Liver (tissue), 8 donors: ENCODE measurements at regions not wholly inside any gene's neighbourhood (a gene's known extent, or its start where the extent isn't known, plus 50 kb on each side); places are given as distances from the start of the nearest gene placed in this dataset.

Source experiments
- DNase-seq: peaks from one replicate; pipeline ENCODE4 v3.0.0-alpha.2; 2017; ENCODE audit warnings: low spot score
- H3K27ac ChIP-seq, 2 donors: one replicate each; pipeline ENCODE4 v1.7.0; 2013; ENCODE audit warnings: inconsistent platforms in 2 of 2, low read length in 2 of 2, control low read depth in 1 of 2, low read depth in 1 of 2, mild to moderate bottlenecking in 1 of 2
- H3K27me3 ChIP-seq, 4 donors: one replicate each; pipeline versions ENCODE4 v1.6.1 to v1.7.0; 2013; ENCODE audit warnings: low read length in 3 of 4, inconsistent platforms in 1 of 4, mild to moderate bottlenecking in 1 of 4, moderate library complexity in 1 of 4; ENCODE audit not compliant: control insufficient read depth in 4 of 4, insufficient read depth in 4 of 4
- H3K36me3 ChIP-seq, 4 donors: one replicate each; pipeline versions ENCODE4 v1.6.1 to v1.7.0; 2013; ENCODE audit warnings: low read length in 3 of 4, mild to moderate bottlenecking in 3 of 4, low read depth in 1 of 4, moderate library complexity in 1 of 4; ENCODE audit not compliant: control insufficient read depth in 4 of 4, insufficient read depth in 3 of 4
- H3K4me1 ChIP-seq, 4 donors: one replicate each; pipeline versions ENCODE4 v1.6.1 to v1.7.0; 2013; ENCODE audit warnings: low read length in 3 of 4, mild to moderate bottlenecking in 3 of 4, moderate library complexity in 1 of 4; ENCODE audit not compliant: control insufficient read depth in 4 of 4, insufficient read depth in 4 of 4
- H3K4me3 ChIP-seq, 3 donors: one replicate each; pipeline versions ENCODE4 v1.6.1 to v1.7.0; 2013; ENCODE audit warnings: low read length in 3 of 3, control low read depth in 1 of 3, low read depth in 1 of 3, mild to moderate bottlenecking in 1 of 3
- H3K9ac ChIP-seq, 2 donors: one replicate each; pipeline ENCODE4 v1.7.0; 2013; ENCODE audit warnings: low read length in 2 of 2, mild to moderate bottlenecking in 2 of 2, moderate library complexity in 2 of 2, control low read depth in 1 of 2, low read depth in 1 of 2
- H3K9me3 ChIP-seq, 4 donors: one replicate each; pipeline versions ENCODE4 v1.6.1 to v1.7.0; 2013; ENCODE audit warnings: low read length in 3 of 4; ENCODE audit not compliant: control insufficient read depth in 4 of 4
- EGR1 ChIP-seq, 2 donors: IDR thresholded peaks; 2 replicates each; pipeline ENCODE4 v1.6.1; 2016 to 2018; ENCODE audit warnings: antibody characterized with exemption in 2 of 2, low read depth in 2 of 2
- FOXA1 ChIP-seq: IDR thresholded peaks from 2 replicates; pipeline ENCODE4 v1.6.1; 2016; ENCODE audit warnings: antibody characterized with exemption
- GABPA ChIP-seq, 2 donors: IDR thresholded peaks in 1 of 2; conservative IDR thresholded peaks in 1 of 2; 2 replicates each; pipeline ENCODE4 v1.6.1; 2016; ENCODE audit warnings: antibody characterized with exemption in 2 of 2, mild to moderate bottlenecking in 1 of 2, moderate library complexity in 1 of 2
- HNF4A ChIP-seq, 2 donors: conservative IDR thresholded peaks; 2 replicates each; pipeline ENCODE4 v1.6.1; 2016; ENCODE audit warnings: antibody characterized with exemption in 2 of 2, mild to moderate bottlenecking in 2 of 2
- HNF4G ChIP-seq: IDR thresholded peaks from 2 replicates; pipeline ENCODE4 v1.6.1; 2016; ENCODE audit warnings: antibody characterized with exemption
- JUND ChIP-seq, 2 donors: IDR thresholded peaks; 2 replicates each; pipeline ENCODE4 v1.6.1; 2016; ENCODE audit warnings: antibody characterized with exemption in 2 of 2
- NR2F2 ChIP-seq: IDR thresholded peaks from 2 replicates; pipeline ENCODE4 v1.6.1; 2016; ENCODE audit warnings: antibody characterized with exemption
- RAD21 ChIP-seq, 2 donors: IDR thresholded peaks; 2 replicates each; pipeline ENCODE4 v1.6.1; 2016; ENCODE audit warnings: antibody characterized with exemption in 2 of 2, mild to moderate bottlenecking in 2 of 2
- RXRA ChIP-seq, 2 donors: IDR thresholded peaks; 2 replicates each; pipeline ENCODE4 v1.6.1; 2017 to 2018; ENCODE audit warnings: antibody characterized with exemption in 2 of 2, mild to moderate bottlenecking in 1 of 2
- SP1 ChIP-seq: IDR thresholded peaks from 2 replicates; pipeline ENCODE4 v1.6.1; 2018; ENCODE audit warnings: antibody characterized with exemption, mild to moderate bottlenecking
- TAF1 ChIP-seq: conservative IDR thresholded peaks from 2 replicates; pipeline ENCODE4 v1.6.1; 2016; ENCODE audit warnings: antibody characterized with exemption, mild to moderate bottlenecking
- YY1 ChIP-seq: IDR thresholded peaks from 2 replicates; pipeline ENCODE4 v1.6.1; 2016; ENCODE audit warnings: antibody characterized with exemption, mild to moderate bottlenecking
- WGBS: extraction: QIAGEN DNeasy Blood & Tissue Kit; methylation state at CpG from one replicate; pipeline ENCODE4 v1.1.7; 2013; 5-methylcytosine and 5-hydroxymethylcytosine counted together
- TF ChIP-seq, protein P1 (sequence below): IDR thresholded peaks from 2 replicates; pipeline ENCODE4 v1.6.1; 2016; ENCODE audit warnings: antibody characterized with exemption, mild to moderate bottlenecking
- TF ChIP-seq, protein P2 (sequence below): IDR thresholded peaks from 2 replicates; pipeline ENCODE4 v1.6.1; 2016; ENCODE audit warnings: antibody characterized with exemption
- TF ChIP-seq, protein P3 (sequence below): IDR thresholded peaks from 2 replicates; pipeline ENCODE4 v1.6.1; 2016; ENCODE audit warnings: antibody characterized with exemption
- TF ChIP-seq, protein P4 (sequence below): fragments of 150-350 bp; IDR thresholded peaks from 2 replicates; pipeline ENCODE4 v1.5.1; 2017; ENCODE audit warnings: improper control_type of control experiment, low read depth, low read length; ENCODE audit not compliant: missing input control
- donor health status: healthy.
- donor health status: healthy.
- donor health status: healthy.
- donor health status: healthy.
- donor health status: healthy.

DNA sequence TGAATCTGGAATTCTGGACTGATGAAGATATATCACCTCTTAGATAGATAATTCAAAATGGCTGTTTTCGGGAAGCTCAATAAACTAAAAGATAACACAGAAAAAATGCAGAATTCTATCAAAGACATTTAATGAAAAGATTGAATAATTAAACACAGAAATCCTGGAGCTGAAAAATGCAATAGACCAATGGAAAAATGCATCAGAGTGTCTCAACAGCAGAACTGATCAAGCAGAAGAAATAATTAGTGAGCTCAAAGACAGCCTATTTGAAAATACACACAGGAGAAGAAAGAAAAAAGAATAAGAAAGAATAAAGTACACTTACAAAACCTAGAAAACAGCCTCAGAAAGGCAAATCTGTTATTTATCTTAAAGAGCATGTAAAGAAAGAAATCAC lies 356.4 kb upstream of the B3GAT1 start (continued):
- TF ChIP-seq, protein P1, sequence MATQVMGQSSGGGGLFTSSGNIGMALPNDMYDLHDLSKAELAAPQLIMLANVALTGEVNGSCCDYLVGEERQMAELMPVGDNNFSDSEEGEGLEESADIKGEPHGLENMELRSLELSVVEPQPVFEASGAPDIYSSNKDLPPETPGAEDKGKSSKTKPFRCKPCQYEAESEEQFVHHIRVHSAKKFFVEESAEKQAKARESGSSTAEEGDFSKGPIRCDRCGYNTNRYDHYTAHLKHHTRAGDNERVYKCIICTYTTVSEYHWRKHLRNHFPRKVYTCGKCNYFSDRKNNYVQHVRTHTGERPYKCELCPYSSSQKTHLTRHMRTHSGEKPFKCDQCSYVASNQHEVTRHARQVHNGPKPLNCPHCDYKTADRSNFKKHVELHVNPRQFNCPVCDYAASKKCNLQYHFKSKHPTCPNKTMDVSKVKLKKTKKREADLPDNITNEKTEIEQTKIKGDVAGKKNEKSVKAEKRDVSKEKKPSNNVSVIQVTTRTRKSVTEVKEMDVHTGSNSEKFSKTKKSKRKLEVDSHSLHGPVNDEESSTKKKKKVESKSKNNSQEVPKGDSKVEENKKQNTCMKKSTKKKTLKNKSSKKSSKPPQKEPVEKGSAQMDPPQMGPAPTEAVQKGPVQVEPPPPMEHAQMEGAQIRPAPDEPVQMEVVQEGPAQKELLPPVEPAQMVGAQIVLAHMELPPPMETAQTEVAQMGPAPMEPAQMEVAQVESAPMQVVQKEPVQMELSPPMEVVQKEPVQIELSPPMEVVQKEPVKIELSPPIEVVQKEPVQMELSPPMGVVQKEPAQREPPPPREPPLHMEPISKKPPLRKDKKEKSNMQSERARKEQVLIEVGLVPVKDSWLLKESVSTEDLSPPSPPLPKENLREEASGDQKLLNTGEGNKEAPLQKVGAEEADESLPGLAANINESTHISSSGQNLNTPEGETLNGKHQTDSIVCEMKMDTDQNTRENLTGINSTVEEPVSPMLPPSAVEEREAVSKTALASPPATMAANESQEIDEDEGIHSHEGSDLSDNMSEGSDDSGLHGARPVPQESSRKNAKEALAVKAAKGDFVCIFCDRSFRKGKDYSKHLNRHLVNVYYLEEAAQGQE, result no peak
- TF ChIP-seq RAD21 (IDR thresholded peaks at IDR 0.05), result no peak
- no peak for TF ChIP-seq YY1
- no peak for TF ChIP-seq HNF4A (conservative IDR thresholded peaks at IDR 0.05)
- TF ChIP-seq, protein P2, sequence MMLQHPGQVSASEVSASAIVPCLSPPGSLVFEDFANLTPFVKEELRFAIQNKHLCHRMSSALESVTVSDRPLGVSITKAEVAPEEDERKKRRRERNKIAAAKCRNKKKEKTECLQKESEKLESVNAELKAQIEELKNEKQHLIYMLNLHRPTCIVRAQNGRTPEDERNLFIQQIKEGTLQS, result no peak

DNA sequence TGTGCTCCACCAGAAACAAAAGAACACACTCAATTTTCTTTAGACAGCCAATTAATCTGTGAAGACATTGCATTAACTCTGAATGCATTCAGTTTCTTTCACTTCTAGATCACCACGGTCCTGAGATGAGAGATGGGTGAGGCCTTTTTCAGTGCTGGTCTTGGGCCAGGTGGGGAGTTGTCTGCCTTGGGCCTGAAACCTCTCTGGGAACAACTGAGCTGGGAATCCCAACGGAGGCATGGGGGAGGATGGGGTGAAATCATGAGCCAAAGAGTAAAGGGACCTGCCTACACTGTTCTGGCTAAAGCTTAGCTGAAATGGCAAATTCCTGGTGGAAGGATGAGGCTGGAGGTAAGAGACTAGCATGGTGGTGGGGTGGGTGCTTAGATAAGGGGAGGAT lies 353.5 kb upstream of the B3GAT1 start:
- H3K4me1 ChIP-seq, result no peaks in the 10 kb centered on the region

More for the DNA sequence above, 353.5 kb upstream of the B3GAT1 start:
- DNase-seq, result no peak
- no peak overlapping the region for H3K4me3 ChIP-seq
- peaks cover 0 to 6% (median 4%) of the 10 kb centered on the region in 4 donors for H3K9me3 ChIP-seq
- WGBS, result 87% methylated on average over 2 of the region's 2 CpGs
- H3K9ac ChIP-seq, result no peak overlapping the region
- no peak for TF ChIP-seq HNF4A (conservative IDR thresholded peaks at IDR 0.05)
- TF ChIP-seq SP1, result no peak
- TF ChIP-seq, protein P3, sequence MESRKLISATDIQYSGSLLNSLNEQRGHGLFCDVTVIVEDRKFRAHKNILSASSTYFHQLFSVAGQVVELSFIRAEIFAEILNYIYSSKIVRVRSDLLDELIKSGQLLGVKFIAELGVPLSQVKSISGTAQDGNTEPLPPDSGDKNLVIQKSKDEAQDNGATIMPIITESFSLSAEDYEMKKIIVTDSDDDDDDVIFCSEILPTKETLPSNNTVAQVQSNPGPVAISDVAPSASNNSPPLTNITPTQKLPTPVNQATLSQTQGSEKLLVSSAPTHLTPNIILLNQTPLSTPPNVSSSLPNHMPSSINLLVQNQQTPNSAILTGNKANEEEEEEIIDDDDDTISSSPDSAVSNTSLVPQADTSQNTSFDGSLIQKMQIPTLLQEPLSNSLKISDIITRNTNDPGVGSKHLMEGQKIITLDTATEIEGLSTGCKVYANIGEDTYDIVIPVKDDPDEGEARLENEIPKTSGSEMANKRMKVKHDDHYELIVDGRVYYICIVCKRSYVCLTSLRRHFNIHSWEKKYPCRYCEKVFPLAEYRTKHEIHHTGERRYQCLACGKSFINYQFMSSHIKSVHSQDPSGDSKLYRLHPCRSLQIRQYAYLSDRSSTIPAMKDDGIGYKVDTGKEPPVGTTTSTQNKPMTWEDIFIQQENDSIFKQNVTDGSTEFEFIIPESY, result no peak
- TF ChIP-seq JUND (IDR thresholded peaks at IDR 0.05), result no peak
- no peak for TF ChIP-seq YY1
- TF ChIP-seq EGR1 (IDR thresholded peaks at IDR 0.05; ENCODE audit: low read depth in 2 of 2), result no peak
- TF ChIP-seq RXRA (IDR thresholded peaks at IDR 0.05), result no peak
- no peak for TF ChIP-seq FOXA1
- TF ChIP-seq, protein P2, result no peak
- TF ChIP-seq, protein P1, result no peak
- TF ChIP-seq NR2F2, result no peak
- TF ChIP-seq HNF4G, result no peak
- TF ChIP-seq RAD21 (IDR thresholded peaks at IDR 0.05), result no peak
- no peak for TF ChIP-seq TAF1
- TF ChIP-seq, protein P4, sequence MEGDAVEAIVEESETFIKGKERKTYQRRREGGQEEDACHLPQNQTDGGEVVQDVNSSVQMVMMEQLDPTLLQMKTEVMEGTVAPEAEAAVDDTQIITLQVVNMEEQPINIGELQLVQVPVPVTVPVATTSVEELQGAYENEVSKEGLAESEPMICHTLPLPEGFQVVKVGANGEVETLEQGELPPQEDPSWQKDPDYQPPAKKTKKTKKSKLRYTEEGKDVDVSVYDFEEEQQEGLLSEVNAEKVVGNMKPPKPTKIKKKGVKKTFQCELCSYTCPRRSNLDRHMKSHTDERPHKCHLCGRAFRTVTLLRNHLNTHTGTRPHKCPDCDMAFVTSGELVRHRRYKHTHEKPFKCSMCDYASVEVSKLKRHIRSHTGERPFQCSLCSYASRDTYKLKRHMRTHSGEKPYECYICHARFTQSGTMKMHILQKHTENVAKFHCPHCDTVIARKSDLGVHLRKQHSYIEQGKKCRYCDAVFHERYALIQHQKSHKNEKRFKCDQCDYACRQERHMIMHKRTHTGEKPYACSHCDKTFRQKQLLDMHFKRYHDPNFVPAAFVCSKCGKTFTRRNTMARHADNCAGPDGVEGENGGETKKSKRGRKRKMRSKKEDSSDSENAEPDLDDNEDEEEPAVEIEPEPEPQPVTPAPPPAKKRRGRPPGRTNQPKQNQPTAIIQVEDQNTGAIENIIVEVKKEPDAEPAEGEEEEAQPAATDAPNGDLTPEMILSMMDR, result no peak
- no peak for TF ChIP-seq GABPA (IDR thresholded peaks at IDR 0.05 in 1 of 2, conservative IDR thresholded peaks at IDR 0.05 in 1 of 2)
- H3K27me3 ChIP-seq, result peaks cover 0 to 3% (median 0%) of the 10 kb centered on the region in 4 donors
- no peaks in the 10 kb centered on the region for H3K36me3 ChIP-seq
- H3K27ac ChIP-seq, result no peak overlapping the region
